DOHH2 (cell line): ENCODE measurements at regions not wholly inside any gene's neighbourhood (a gene's known extent, or its start where the extent isn't known, plus 50 kb on each side); places are given as distances from the start of the nearest gene placed in this dataset.
"Not testable (repeated sequence)": the region's sequence is repeated elsewhere in the genome, so short reads cannot be mapped to it uniquely, and the experiment has no call there.

Experiments
- EZH2phosphoT487 ChIP-seq: fragments of 200-600 bp; sonication (generic); IDR thresholded peaks from 2 replicates; pipeline ENCODE4 v1.6.1; 2017; ENCODE audit warnings: borderline replicate concordance, mild to moderate bottlenecking, antibody characterized with exemption, low read length, moderate library complexity, mixed read lengths
- TF ChIP-seq, protein P1 (sequence below): fragments of 200-600 bp; sonication (generic); IDR thresholded peaks from one replicate; pipeline ENCODE4 v1.5.1; 2014; ENCODE audit warnings: antibody characterized with exemption, mild to moderate bottlenecking, low read depth, low read length; ENCODE audit not compliant: poor library complexity, severe bottlenecking

DNA sequence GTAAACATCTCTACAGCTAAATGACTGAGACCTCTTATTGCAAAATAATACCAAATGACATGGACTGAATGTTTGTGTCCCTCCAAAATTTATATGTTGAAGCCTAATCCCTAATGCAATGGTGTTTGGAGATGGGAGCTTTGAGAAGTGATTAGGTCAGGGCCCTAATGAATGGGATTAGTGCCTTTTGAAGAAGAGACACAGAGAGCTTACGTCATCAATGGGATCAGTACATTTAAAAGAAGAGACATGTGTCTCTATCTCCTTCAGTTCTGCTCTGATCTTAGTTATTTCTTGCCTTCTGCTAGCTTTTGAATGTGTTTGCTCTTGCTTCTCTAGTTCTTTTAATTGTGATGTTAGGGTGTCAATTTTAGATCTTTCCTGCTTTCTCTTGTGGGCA, 301.6 kb upstream of the FSTL5 start:
- TF ChIP-seq, protein P1, sequence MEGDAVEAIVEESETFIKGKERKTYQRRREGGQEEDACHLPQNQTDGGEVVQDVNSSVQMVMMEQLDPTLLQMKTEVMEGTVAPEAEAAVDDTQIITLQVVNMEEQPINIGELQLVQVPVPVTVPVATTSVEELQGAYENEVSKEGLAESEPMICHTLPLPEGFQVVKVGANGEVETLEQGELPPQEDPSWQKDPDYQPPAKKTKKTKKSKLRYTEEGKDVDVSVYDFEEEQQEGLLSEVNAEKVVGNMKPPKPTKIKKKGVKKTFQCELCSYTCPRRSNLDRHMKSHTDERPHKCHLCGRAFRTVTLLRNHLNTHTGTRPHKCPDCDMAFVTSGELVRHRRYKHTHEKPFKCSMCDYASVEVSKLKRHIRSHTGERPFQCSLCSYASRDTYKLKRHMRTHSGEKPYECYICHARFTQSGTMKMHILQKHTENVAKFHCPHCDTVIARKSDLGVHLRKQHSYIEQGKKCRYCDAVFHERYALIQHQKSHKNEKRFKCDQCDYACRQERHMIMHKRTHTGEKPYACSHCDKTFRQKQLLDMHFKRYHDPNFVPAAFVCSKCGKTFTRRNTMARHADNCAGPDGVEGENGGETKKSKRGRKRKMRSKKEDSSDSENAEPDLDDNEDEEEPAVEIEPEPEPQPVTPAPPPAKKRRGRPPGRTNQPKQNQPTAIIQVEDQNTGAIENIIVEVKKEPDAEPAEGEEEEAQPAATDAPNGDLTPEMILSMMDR: not testable (repeated sequence)
- TF ChIP-seq EZH2phosphoT487: not testable (repeated sequence)
